HK-2 (cell line): ENCODE measurements at regions not wholly inside any gene's neighbourhood (a gene's known extent, or its start where the extent isn't known, plus 50 kb on each side); places are given as distances from the start of the nearest gene placed in this dataset.

Source experiments
- DNase-seq: peaks from one replicate; pipeline ENCODE4 v3.0.0-alpha.2; 2018; ENCODE audit not compliant: unreplicated experiment

DNA sequence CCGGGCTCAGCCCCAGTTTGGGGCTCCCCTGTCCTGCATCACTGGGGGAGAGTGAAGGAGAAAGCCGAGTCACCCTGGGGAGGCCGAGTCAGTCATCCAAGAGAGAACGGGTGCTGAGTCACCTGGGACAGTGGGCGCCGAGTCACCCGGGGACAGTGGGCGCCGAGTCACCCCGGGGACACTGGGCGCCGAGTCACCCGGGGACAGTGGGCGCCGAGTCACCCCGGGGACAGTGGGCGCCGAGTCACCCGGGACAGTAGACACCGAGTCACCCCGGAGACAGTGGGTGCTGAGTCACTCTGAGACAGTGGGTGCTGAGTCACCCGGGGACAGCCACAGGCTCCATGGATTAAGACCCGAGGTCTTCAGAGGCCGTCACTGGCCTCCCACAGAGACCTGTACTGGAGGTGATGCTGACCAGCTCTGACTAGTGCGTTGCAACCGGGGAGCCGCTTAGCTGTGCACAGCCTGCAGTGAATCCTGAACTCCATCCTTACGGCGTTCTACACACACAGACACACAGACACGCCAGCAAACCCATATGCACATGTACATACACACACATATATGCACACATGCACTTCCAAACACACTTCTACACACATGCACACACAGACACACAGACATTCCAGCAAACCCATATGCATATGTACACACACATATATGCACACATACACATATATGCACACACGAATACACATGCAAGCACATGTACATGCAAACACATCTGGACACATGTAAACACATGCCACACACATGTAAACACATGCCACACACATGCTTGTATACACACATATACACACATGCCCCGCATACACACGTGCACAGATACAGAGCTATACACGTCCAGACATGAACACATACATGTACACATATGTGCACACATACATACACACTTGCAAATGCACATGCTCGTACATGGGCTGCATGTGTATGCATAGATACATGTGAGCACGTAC, 64.9 kb upstream of the GALNT9 start:
- peak; percentile 76 for DNase-seq

- peak; percentile 86 for DNase-seq
Observed at GRCh38 chr12:132393245-132393795, 63.9 kb upstream of the GALNT9 start.

- no peak for DNase-seq
Observed at GRCh38 chr12:132392389-132393244, 63.2 kb upstream of the GALNT9 start.

DNA sequence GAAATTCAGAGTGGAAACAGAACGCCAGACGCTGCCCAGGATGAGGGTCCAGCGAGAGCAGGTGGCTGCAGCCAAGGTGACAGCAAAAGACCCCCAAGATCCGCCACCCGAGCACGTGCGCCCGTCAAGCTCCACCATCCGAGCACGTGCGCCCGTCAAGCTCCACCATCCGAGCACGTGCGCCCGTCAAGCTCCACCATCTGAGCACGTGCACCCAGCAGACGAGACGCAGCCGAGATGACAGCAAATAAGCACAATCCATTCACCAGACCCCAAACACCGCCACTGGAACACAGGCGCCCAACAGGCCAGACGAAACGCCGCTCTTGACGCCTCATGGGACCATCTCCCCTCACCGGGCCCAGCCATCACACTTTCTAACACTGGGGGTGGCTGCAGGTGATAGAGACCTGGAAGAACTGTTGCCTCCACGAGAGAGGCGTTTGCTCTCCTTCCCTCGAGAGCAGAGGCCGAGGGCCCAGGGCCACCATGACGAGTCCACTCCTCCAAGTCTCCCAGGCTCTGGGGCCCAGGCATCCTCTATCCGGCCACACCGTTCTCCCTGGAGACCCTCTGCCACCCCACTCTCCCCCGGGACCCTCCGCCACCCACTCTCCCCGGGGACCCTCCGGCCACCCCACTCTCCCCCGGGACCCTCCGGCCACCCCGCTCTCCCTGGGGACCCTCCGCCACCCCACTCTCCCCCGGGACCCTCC, 62.1 kb upstream of the GALNT9 start:
- DNase-seq = no peak

DNA sequence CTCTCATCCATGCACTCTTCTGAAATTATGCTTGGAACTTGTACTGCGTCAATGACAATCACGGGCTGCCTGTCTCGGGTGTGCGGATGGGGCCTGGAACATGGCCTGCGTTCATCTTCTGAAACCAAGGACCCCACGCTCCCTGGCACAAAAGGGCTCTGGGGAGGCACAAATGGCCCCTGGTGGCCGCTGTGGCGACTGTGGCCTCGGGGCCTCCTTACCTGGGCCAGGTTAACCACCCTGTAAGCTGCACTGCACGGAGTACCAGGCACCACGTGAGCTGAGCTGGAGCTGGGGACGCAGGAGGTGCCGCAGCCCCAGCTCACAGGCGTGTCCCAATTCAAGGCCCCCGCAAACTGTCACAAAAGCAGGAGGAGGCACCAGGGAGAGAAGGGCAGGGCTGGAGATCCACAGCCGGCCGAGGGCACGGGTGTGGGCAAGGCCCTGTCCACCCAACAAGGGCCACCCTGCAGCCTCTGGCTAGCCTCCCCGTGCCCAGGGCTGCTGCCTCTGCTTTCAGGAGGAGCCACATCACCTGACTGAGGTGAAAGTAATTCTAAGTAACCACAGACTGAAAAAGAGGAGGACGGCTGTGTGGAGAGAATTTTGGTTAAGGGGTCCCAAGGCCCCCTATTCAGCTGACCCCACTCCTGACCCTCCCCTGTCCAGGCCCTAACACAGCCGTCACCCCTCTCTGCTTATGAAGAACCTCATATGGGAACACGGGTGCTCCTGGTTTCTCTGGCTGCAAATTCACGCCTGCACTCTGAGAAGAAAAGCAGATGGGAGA, 61.1 kb upstream of the GALNT9 start:
- DNase-seq = no peak

- no peak for DNase-seq
Observed at GRCh38 chr12:132389526-132390286, 60.3 kb upstream of the GALNT9 start.

DNA sequence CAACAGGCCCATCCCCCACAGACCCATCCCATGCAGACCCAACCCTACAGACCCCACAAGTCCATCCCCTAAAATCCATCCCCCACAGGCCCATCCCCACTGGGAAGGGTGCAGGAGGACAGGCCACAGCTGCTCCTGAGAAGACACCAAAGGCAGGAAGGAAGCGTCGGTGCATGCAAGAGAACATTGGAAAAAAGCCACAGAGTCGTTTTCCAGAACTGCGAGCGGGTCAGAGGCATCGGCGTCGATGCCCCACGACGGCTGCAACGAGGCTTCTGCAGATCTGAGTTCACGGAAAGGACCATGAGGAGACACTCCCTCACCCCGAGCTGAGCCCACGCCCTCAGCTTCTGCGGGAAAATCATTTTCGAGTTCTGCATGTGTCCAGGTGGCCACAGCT, 59.6 kb upstream of the GALNT9 start:
- no peak for DNase-seq

DNA sequence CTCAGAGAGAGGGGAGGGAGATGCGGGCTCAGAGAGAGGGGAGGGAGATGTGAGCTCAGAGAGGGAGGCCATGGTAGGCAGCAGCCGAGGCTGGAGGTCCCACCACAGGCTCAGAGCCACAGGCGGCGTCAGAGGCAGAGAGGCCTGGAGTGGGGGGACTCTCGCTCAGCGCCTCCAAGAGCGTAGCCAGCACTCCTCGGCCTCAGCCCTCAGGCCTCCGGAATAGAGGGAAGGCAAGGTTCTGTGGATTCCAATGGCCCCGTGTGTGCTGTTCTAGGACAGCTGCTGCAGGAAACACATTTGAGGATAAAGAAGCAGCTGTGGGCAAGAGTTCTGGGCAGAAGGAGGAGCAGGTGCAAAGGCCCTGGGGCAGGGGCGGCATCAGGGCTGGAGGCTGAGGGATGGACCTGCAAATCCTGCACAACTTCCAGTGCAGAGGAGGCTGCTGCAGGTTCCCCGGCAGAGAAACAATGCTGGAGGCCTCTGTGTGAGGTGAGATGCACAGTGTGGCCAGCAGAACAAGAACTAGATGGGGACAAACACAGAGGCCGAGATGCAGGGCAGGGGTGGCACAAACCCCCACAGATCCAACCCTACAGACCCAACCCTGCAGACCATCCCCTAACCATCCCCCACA, 59.1 kb upstream of the GALNT9 start:
- DNase-seq = no peak

DNA sequence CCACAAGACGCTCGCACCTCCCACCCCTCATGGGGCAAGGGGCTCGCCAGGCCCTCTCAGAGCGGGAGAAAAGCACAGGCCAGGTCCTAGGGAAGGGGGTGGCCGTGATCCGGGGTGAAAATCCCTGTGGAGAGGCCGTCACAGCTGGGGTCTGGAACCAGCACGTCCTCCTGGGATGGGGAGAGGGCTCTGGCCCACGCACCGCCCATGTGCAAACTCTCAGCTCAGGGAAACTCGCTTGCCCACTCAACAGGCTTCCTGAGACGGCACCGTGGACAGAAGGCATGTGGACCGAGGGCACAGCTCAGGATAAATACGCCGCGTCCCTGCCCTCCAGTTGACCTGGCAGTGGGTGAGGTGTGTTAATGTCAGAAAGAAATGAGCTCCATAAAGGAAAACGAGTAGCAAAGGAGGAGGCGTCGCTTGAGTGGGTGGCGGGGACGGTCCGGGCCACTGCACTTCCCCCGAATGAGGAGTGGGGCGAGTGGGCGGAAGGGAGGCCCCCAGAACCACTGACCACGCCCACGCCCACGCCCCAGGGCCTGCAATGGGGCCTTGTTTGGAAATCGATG, 57.6 kb upstream of the GALNT9 start:
- DNase-seq = no peak

- no peak for DNase-seq
Observed at GRCh38 chr12:132385923-132386751, 56.7 kb upstream of the GALNT9 start.

- no peak for DNase-seq
Observed at GRCh38 chr12:132384916-132385774, 55.8 kb upstream of the GALNT9 start.

GRCh38 chr12:132380641-132381040, 51.3 kb upstream of the GALNT9 start:
- no peak for DNase-seq

DNA sequence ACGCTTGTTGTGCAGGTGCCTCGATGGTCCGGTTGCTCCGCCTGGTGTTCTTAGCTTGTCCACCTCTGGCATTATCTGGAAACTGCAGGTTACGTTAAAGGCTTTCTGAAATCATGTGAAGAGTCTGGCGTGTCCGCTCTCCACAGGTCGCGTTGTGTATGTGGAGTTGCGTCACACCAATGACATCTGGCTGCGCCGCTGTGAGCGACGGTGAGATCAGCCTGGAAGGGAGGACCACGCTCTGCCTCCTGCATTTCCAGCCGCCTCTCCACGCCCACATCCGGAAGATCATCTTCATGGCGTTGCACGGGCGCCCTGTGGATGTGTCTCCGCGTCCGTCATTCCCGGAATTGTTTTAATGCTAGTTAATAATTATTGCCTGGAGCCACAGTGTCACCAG, 50.6 kb upstream of the GALNT9 start:
- DNase-seq = no peak

DNA sequence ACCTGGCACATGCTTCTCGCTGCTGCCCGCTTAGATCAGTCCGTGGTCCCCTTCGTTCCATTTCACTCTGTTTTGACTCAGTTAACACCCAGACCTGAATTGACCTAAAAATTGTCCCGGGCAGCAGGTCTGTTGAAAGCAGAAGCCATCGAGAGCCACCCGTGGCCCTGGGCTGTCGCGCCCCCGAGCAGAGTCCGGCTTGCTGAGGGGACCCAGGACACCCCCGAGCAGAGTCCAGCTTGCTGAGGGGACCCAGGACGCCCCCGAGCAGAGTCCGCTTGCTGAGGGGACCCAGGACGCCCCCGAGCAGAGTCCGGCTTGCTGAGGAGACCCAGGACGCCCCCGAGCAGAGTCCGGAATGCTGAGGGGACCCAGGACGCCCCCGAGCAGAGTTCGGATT, 50.2 kb upstream of the GALNT9 start:
- no peak for DNase-seq
